GM19023 (cell line): ENCODE measurements at regions not wholly inside any gene's neighbourhood (a gene's known extent, or its start where the extent isn't known, plus 50 kb on each side); places are given as distances from the start of the nearest gene placed in this dataset.

Experiments used
- ATAC-seq: cut with Tn5 transposase; IDR thresholded peaks from one replicate; pipeline ENCODE4 v1.9.1; 2021; ENCODE audit warnings: mild to moderate bottlenecking, moderate library complexity; ENCODE audit not compliant: unreplicated experiment

DNA sequence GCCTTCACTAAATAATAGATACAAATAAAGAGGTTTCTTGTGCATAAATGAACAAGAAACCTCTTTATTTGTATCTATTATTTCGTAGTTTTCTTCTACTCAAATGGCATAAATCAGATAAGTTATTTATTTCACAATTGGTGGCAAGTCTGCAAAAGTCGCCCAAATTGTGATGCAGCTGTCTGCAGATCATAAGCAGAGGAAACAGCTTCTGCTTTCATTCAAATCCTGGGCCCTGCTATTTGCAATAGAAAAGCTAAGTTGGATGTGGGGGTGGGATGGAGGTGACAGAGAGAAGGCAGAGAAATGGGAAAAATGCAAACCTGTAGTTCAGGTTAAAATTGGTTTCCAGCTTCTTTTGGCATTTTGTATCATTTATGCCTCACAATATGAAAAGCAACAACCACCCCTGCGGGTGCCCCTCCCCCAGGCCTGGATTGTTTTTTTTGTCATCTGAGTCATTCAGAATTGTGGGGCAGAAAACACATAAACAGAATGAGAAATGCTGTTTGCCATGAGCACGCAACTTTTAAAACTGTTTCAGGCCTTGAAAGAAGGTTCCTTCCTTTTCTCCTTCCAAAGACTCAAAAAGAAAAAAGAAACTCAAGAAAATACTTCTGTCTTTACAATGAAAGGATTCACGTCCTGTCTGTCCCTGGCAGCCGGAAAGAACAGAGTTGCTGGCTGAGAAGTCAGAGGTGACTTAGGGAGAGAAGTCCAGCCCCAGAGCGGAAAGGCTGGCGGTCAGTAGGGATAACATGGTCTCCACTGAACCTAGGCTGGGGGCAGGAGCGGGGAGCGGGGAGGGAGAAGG, 132.9 kb downstream of the BAMBI start:
- ATAC-seq: no peak

- ATAC-seq: no peak
Measured at GRCh38 chr10:28811639-28812349, 134.5 kb downstream of the BAMBI start.

DNA sequence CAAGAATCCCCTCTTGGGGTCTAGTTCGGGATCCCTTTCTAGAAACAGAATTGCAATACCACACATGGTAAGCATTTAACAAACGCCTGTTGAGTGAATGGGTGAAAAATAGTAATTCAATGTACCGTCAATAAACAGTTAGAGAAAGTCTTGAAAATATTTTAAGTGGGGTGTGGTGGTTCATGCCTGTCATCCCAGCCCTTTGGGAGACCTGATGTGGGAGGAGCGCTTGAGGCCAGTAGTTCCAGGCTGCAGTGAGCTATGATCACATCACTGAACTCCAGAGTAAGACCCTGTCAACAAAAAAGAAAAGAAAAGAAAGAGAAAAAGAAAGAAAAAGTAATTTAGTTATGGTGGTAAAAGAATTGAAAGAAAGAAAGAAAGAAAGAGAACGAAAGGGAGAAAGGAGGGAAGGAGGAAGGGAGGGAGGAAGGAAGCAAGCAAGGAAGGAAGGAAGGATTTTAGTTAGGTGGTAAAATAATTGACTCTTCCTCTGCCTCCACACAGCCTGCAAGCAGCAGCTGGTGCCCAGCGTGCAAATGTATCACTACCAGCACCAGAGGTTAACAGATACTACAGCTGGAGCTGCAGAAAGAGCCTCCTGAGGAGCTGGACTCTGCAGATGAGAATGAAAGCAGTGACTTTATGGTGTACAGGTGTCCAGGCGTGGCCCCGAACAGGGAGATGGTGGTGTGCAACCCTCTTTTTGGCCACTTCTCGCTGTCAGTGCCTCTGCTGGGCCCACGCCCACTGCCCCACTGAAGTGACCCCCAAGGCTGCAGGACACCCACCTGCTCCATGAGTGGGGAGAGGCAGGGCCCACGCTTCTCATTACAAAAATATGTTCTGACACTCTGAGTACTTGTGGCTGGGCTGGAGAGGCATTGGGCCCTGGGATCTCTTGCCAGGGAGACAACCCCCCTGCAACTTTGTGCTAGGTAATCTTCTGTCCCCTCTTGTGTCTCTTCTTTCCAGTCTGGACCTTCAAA, 135.4 kb downstream of the BAMBI start:
- no peak for ATAC-seq

GRCh38 chr10:28815681-28816080, 138.4 kb downstream of the BAMBI start:
- no peak for ATAC-seq

- ATAC-seq: no peak
Measured at GRCh38 chr10:28822719-28823464, 145.6 kb downstream of the BAMBI start.

DNA sequence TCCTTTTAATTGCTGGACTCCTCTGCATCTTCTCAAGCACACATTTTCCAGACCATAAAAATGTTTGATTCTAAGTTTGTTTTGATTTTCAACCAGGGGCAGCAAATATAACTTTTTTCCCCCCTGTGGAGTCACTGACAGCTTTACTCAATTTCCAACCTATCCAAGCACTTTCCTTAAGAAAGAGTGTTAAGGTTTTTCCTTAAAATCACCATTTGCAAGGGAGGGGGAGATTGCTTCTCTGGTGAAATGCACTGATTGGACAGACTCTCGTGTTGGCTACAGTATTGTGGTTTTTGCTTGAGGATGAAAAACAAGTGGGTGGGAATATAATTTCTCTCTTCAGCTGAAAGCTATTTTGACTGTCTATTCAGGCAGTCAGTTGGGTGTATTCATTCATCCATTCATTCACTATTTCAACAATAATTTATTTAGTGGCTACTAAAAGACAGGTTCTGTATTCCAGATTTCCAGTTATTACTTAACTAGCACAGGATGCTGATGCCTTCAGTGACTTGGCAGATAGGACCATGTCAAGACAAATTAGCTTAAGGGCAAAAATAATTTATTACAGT, 146.3 kb downstream of the BAMBI start:
- no peak for ATAC-seq

DNA sequence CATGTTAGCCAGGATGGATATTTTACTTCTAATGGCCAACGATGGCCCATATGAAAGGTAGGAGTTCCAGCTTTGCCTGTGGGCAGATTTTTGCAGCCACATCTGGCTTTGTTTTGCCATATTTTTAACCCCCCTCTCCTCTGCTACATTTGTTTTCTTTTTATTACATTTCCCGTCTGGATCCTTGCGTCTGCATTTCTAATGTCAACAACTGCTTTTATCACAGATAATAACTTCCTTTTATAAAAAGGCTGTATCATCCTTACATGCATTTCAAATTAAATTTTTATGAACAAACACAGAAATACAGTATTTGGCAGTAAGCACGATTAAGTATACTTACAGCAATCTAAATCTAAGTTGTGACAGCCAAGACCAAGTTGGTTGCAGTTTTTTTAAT, 156.0 kb downstream of the BAMBI start:
- ATAC-seq: no peak

GRCh38 chr10:28836435-28836743, 159.1 kb downstream of the BAMBI start:
- ATAC-seq: no peak

DNA sequence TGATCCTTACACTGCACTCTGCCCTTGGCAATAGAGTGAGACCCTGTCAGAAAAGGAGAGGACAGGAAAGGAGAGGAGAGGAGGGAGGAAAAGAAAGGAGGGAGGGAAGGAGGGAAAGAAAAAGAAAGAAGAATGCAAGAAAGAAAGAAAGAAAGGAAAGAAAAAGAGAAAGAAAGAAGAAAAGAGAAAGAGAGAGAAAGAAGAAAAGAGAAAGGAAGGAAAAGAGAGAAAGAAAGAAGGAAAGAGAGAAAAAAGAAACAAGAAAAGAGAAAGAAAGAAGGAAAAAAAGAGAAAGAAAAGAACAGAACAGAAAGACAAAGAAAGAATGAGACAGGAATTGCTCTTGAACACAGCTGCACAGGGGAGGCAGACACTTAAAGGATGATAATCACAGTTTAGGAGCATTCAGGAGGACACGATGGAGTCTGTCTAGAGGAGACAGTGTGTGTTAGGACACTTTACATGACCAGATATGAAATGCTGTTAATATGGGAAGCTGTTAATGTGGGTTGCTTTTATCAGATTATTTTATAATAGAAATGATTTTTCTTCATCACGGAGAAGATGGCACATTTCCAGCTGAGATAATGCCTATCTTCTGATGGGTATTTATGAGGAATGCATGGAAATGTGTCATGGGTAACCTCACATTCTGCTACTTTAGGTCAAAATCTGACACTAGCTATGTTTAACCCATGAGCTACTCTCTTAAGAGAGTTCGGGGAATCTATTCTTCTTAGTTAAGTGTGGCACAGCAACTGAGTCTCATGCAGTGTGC, 160.5 kb downstream of the BAMBI start:
- no peak for ATAC-seq

- ATAC-seq: no peak
Measured at GRCh38 chr10:28838908-28839307, 161.6 kb downstream of the BAMBI start.

DNA sequence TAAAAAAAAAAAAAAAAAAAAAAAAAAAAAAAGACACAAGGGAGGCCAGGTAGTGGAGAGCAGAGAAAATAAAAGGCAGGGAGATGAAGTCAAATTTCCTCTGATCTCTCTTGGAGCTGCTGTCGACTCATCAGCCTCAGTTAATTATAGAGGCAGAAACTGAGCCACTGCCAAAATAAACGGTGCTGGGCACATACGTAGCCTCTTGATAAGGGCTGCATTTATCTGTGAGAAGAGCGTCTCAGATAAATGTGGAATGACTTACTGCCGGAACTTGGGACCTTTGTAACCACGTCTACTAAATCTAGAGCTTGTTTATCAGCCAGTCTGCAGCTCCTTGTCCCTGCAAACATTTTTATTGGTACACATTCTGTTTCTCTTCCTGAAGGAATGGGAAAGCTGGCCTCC, 162.3 kb downstream of the BAMBI start:
- ATAC-seq: no peak

DNA sequence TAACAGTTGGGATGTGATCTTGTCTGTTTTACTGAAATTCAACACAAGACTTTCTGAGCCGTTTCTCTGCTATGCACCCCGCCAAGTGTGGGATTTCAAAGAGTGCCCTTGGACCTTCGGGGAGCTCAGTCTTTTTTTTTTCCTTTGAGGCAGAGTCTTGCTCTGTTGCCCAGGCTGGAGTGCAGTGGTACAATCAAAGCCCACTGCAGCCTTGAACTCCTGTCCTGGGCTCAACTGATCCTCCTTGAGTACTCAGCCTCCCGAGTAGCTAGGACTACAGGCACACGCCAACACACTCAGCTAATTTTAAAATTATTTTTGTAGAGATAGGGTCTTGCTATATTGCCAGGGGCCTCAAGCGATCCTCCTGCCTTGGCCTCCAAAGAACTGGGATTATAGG, 162.9 kb downstream of the BAMBI start:
- ATAC-seq: no peak

GRCh38 chr10:28840971-28841370, 163.7 kb downstream of the BAMBI start:
- no peak for ATAC-seq

- no peak for ATAC-seq
Measured at GRCh38 chr10:28841625-28842024, 164.3 kb downstream of the BAMBI start.

- no peak for ATAC-seq
Measured at GRCh38 chr10:28842321-28842720, 165.0 kb downstream of the BAMBI start.

- ATAC-seq: no peak
Measured at GRCh38 chr10:28845009-28845682, 167.8 kb downstream of the BAMBI start.

DNA sequence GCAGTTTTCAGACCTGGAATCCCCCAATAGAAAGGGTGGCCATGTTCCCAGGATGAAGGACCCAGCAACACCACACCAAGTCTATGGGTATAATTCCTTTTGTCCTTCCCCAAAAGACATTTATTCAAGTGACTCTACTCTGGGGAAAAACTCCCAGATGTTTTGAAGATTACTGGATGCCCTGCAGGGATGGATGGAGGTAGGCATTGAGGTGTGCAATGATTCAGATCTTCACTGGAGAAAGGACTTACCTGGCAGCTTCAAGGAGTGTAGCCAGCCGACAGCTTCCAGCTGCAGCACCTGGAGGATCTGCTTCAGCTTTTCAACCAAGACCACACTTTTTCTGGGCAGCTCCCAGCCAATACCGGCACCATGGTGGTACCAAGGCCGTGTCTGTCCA, 172.0 kb downstream of the BAMBI start:
- no peak for ATAC-seq

- ATAC-seq: no peak
Measured at GRCh38 chr10:28849821-28850220, 172.5 kb downstream of the BAMBI start.

DNA sequence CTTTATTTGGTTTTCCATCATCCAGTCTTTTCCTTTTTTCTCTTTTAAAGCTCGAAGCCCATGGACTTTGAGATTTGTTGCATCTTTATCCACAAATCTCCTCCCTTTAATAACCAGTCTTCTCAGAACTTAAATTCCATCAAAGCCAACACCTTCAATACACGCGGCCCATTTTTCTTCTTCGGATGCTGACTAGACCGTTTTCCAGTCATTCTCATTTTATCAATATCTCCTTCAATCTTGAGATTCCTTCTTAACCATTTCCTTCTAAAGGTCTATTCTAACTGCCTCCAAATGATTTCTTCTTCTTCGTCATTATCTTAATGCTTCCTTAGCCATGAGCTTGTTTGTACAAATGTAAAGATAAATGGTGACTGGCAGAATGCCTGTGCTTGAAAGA, 173.5 kb downstream of the BAMBI start:
- no peak for ATAC-seq
